ENCODE measurements at regions not wholly inside any gene's neighbourhood (a gene's known extent, or its start where the extent isn't known, plus 50 kb on each side); places are given as distances from the start of the nearest gene placed in this dataset.

GRCh38 chr17:70772761-70773160 lies 603.4 kb downstream of the KCNJ2 start:
- DNase-seq (ENCODE audit: low read depth in 4 of 4, low spot score in 2 of 4) = no peak

- no peak for DNase-seq (ENCODE audit: low read depth in 4 of 4, low spot score in 2 of 4)
Measured at GRCh38 chr17:70773258-70773657, 603.9 kb downstream of the KCNJ2 start.

GRCh38 chr17:70774339-70775117 lies 605.2 kb downstream of the KCNJ2 start:
- no peak for DNase-seq (ENCODE audit: low read depth in 4 of 4, low spot score in 2 of 4)

GRCh38 chr17:70775679-70776078 lies 606.3 kb downstream of the KCNJ2 start:
- DNase-seq (ENCODE audit: low read depth in 4 of 4, low spot score in 2 of 4) = no peak

- DNase-seq (ENCODE audit: low read depth in 4 of 4, low spot score in 2 of 4) = no peak
Measured at GRCh38 chr17:70776441-70776840, 607.1 kb downstream of the KCNJ2 start.

- DNase-seq (ENCODE audit: low read depth in 4 of 4, low spot score in 2 of 4) = no peak
Measured at GRCh38 chr17:70780031-70780430, 610.7 kb downstream of the KCNJ2 start.

- no peak for DNase-seq (ENCODE audit: low read depth in 4 of 4, low spot score in 2 of 4)
Measured at GRCh38 chr17:70786081-70786480, 616.7 kb downstream of the KCNJ2 start.

- DNase-seq (ENCODE audit: low read depth in 4 of 4, low spot score in 2 of 4) = no peak
Measured at GRCh38 chr17:70787721-70788300, 618.5 kb downstream of the KCNJ2 start.

GRCh38 chr17:70791748-70792443 lies 622.6 kb downstream of the KCNJ2 start:
- no peak for DNase-seq (ENCODE audit: low read depth in 4 of 4, low spot score in 2 of 4)

GRCh38 chr17:70794738-70795137 lies 625.4 kb downstream of the KCNJ2 start:
- no peak for DNase-seq (ENCODE audit: low read depth in 4 of 4, low spot score in 2 of 4)

GRCh38 chr17:70795620-70796019 lies 626.3 kb downstream of the KCNJ2 start:
- DNase-seq (ENCODE audit: low read depth in 4 of 4, low spot score in 2 of 4) = no peak

- no peak for DNase-seq (ENCODE audit: low read depth in 4 of 4, low spot score in 2 of 4)
Measured at GRCh38 chr17:70796757-70797156, 627.4 kb downstream of the KCNJ2 start.

GRCh38 chr17:70797166-70797565 lies 627.8 kb downstream of the KCNJ2 start:
- no peak for DNase-seq (ENCODE audit: low read depth in 4 of 4, low spot score in 2 of 4)

GRCh38 chr17:70804161-70804560 lies 634.8 kb downstream of the KCNJ2 start:
- no peak for DNase-seq (ENCODE audit: low read depth in 4 of 4, low spot score in 2 of 4)

GRCh38 chr17:70808596-70808995 lies 639.3 kb downstream of the KCNJ2 start:
- DNase-seq (ENCODE audit: low read depth in 4 of 4, low spot score in 2 of 4) = no peak

- no peak for DNase-seq (ENCODE audit: low read depth in 4 of 4, low spot score in 2 of 4)
Measured at GRCh38 chr17:70810609-70811008, 641.3 kb downstream of the KCNJ2 start.

- DNase-seq (ENCODE audit: low read depth in 4 of 4, low spot score in 2 of 4) = no peak
Measured at GRCh38 chr17:70813355-70813930, 644.1 kb downstream of the KCNJ2 start.

GRCh38 chr17:70819183-70819582 lies 649.9 kb downstream of the KCNJ2 start:
- DNase-seq (ENCODE audit: low read depth in 4 of 4, low spot score in 2 of 4) = no peak

GRCh38 chr17:70820276-70820675 lies 650.9 kb downstream of the KCNJ2 start:
- no peak for DNase-seq (ENCODE audit: low read depth in 4 of 4, low spot score in 2 of 4)

GRCh38 chr17:70825321-70826125 lies 656.2 kb downstream of the KCNJ2 start:
- no peak for DNase-seq (ENCODE audit: low read depth in 4 of 4, low spot score in 2 of 4)

- DNase-seq (ENCODE audit: low read depth in 4 of 4, low spot score in 2 of 4) = no peak
Measured at GRCh38 chr17:70829876-70830275, 660.5 kb downstream of the KCNJ2 start.
